ENCODE measurements at regions not wholly inside any gene's neighbourhood (a gene's known extent, or its start where the extent isn't known, plus 50 kb on each side); places are given as distances from the start of the nearest gene placed in this dataset.

GRCh38 chr6:151699719-151700118 lies 107.8 kb upstream of the ESR1 start:
- no peak for DNase-seq (ENCODE audit: low spot score in 2 of 2)
- H3K4me3 ChIP-seq: no peak overlapping the region
- no peaks in the 10 kb centered on the region for H3K4me1 ChIP-seq
- no peaks in the 10 kb centered on the region for H3K36me3 ChIP-seq
- no peaks in the 10 kb centered on the region for H3K9me3 ChIP-seq
- H3K27ac ChIP-seq: no peak overlapping the region
- no peak for TF ChIP-seq POLR2A (IDR thresholded peaks at IDR 0.05)
- TF ChIP-seq POLR2AphosphoS5 (IDR thresholded peaks at IDR 0.05): peak in 1 of 3 donors; percentile 90
- no peak for TF ChIP-seq CTCF (IDR thresholded peaks at IDR 0.05)
- no peaks in the 10 kb centered on the region for H3K27me3 ChIP-seq
- intact Hi-C loops (cut with DNase I; ENCODE audit: low total_unique reads): no loop called here

- no peaks in the 10 kb centered on the region for H3K36me3 ChIP-seq
- H3K4me3 ChIP-seq: no peak overlapping the region
- H3K4me1 ChIP-seq: no peaks in the 10 kb centered on the region
- TF ChIP-seq POLR2A (IDR thresholded peaks at IDR 0.05): no peak
- TF ChIP-seq CTCF (IDR thresholded peaks at IDR 0.05): no peak
- TF ChIP-seq POLR2AphosphoS5 (IDR thresholded peaks at IDR 0.05): no peak
- intact Hi-C loops (cut with DNase I; ENCODE audit: low total_unique reads): no loop called here
- DNase-seq (ENCODE audit: low spot score in 2 of 2): no peak
- no peak overlapping the region for H3K27ac ChIP-seq
- no peaks in the 10 kb centered on the region for H3K27me3 ChIP-seq
- no peaks in the 10 kb centered on the region for H3K9me3 ChIP-seq
Observed at GRCh38 chr6:151701911-151702562, 105.4 kb upstream of the ESR1 start.

GRCh38 chr6:151702851-151703658 lies 104.4 kb upstream of the ESR1 start:
- Histone ChIP-seq H3K4me1 (no peaks in the 10 kb centered on the region), H3K27ac (peak overlapping the region in 1 of 2 donors; percentile 72), H3K36me3 (no peaks in the 10 kb centered on the region), H3K27me3 (no peaks in the 10 kb centered on the region), H3K9me3 (no peaks in the 10 kb centered on the region), H3K4me3 (no peak overlapping the region)
- intact Hi-C loops (cut with DNase I; ENCODE audit: low total_unique reads): no loop called here
- no peak for TF ChIP-seq POLR2AphosphoS5 (IDR thresholded peaks at IDR 0.05)
- no peak for TF ChIP-seq CTCF (IDR thresholded peaks at IDR 0.05)
- no peak for TF ChIP-seq POLR2A (IDR thresholded peaks at IDR 0.05)
- no peak for DNase-seq (ENCODE audit: low spot score in 2 of 2)

- no peak for TF ChIP-seq POLR2AphosphoS5 (IDR thresholded peaks at IDR 0.05)
- no peak for TF ChIP-seq POLR2A (IDR thresholded peaks at IDR 0.05)
- TF ChIP-seq CTCF (IDR thresholded peaks at IDR 0.05): no peak
- no peak overlapping the region for H3K4me3 ChIP-seq
- H3K9me3 ChIP-seq: no peaks in the 10 kb centered on the region
- H3K27ac ChIP-seq: no peak overlapping the region
- H3K36me3 ChIP-seq: no peaks in the 10 kb centered on the region
- no peaks in the 10 kb centered on the region for H3K27me3 ChIP-seq
- DNase-seq (ENCODE audit: low spot score in 2 of 2): no peak
- no peaks in the 10 kb centered on the region for H3K4me1 ChIP-seq
- intact Hi-C loops (cut with DNase I; ENCODE audit: low total_unique reads): no loop called here
Observed at GRCh38 chr6:151704383-151704782, 103.1 kb upstream of the ESR1 start.
